Body of pancreas (tissue), 4 donors: ENCODE measurements at regions not wholly inside any gene's neighbourhood (a gene's known extent, or its start where the extent isn't known, plus 50 kb on each side); places are given as distances from the start of the nearest gene placed in this dataset.

ENCODE experiments used
- ATAC-seq: fragments of 150-250 bp; one replicate; pipeline ENCODE4 v1.9.1; 2016
- DNase-seq, 4 donors: peaks; one replicate each; pipeline ENCODE4 v3.0.0-alpha.2; 2019
- H3K27ac ChIP-seq, 4 donors: fragments of 200-600 bp; sonication (generic); 1 replicate in 3 of 4; 2 replicates in 1 of 4; pipeline versions ENCODE4 v1.5.1 to v1.6.1; 2016 to 2019; ENCODE audit warnings: mild to moderate bottlenecking in 1 of 4, mixed read lengths in 1 of 4, moderate library complexity in 1 of 4
- H3K27me3 ChIP-seq, 2 donors: fragments of 200-600 bp; sonication (generic); one replicate each; pipeline ENCODE4 v1.6.0; 2016; ENCODE audit warnings: mild to moderate bottlenecking in 1 of 2
- H3K36me3 ChIP-seq, 2 donors: fragments of 200-600 bp; sonication (generic); replicated peaks in 1 of 2; 2 replicates each; pipeline ENCODE4 v1.5.1; 2016; ENCODE audit warnings: low read depth in 2 of 2; ENCODE audit not compliant: insufficient read depth in 1 of 2
- H3K4me1 ChIP-seq: fragments of 200-600 bp; sonication (generic); one replicate; pipeline ENCODE4 v1.6.0; 2016
- H3K4me3 ChIP-seq, 2 donors: fragments of 200-600 bp; sonication (generic); 1 replicate in 1 of 2; 2 replicates in 1 of 2; pipeline ENCODE4 v1.5.1; 2016 to 2019
- H3K9me3 ChIP-seq, 3 donors: fragments of 200-600 bp; sonication (generic); 1 replicate in 2 of 3; 2 replicates in 1 of 3; pipeline ENCODE4 v1.5.1; 2016
- POLR2A ChIP-seq, 3 donors: fragments of 450-650 bp; IDR thresholded peaks; one replicate each; pipeline ENCODE4 v1.6.1; 2016; ENCODE audit warnings: antibody characterized with exemption in 3 of 3, mild to moderate bottlenecking in 2 of 3
- WGBS, 2 donors: methylation state at CpG; one replicate each; pipeline ENCODE4 v1.1.5; 2017; 5-methylcytosine and 5-hydroxymethylcytosine counted together
- intact Hi-C: fragments of 100-400 bp; cut with DNase I; formaldehyde crosslinking; loops from one replicate; pipeline ENCODE4 v1.15.1; 2023
- TF ChIP-seq, protein P1 (sequence below), 7 experiments: fragments of 450-650 bp in 4 of 7; fragments of 200-600 bp in 3 of 7; sonication (generic) in 3 of 7; IDR thresholded peaks; one replicate each; pipeline ENCODE4 v1.5.1; 2016 to 2019; ENCODE audit warnings: antibody characterized with exemption in 7 of 7

- ATAC-seq, result no peak
- no peak overlapping the region for H3K27ac ChIP-seq
- no peak for TF ChIP-seq POLR2A (IDR thresholded peaks at IDR 0.05)
- TF ChIP-seq, protein P1, sequence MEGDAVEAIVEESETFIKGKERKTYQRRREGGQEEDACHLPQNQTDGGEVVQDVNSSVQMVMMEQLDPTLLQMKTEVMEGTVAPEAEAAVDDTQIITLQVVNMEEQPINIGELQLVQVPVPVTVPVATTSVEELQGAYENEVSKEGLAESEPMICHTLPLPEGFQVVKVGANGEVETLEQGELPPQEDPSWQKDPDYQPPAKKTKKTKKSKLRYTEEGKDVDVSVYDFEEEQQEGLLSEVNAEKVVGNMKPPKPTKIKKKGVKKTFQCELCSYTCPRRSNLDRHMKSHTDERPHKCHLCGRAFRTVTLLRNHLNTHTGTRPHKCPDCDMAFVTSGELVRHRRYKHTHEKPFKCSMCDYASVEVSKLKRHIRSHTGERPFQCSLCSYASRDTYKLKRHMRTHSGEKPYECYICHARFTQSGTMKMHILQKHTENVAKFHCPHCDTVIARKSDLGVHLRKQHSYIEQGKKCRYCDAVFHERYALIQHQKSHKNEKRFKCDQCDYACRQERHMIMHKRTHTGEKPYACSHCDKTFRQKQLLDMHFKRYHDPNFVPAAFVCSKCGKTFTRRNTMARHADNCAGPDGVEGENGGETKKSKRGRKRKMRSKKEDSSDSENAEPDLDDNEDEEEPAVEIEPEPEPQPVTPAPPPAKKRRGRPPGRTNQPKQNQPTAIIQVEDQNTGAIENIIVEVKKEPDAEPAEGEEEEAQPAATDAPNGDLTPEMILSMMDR (IDR thresholded peaks at IDR 0.05), result no peak
- H3K27me3 ChIP-seq, result no peaks in the 10 kb centered on the region
- no peaks in the 10 kb centered on the region for H3K4me1 ChIP-seq
- H3K9me3 ChIP-seq, result no peaks in the 10 kb centered on the region
- H3K36me3 ChIP-seq, result no peaks in the 10 kb centered on the region
- H3K4me3 ChIP-seq, result no peak overlapping the region
- intact Hi-C loops, result no loop called here
- DNase-seq, result no peak
These were observed 66.1 kb upstream of the CDC42EP3 start for GRCh38 chr2:37737507-37737906.

GRCh38 chr2:37738266-37738885 is 66.9 kb upstream of the CDC42EP3 start:
- Histone ChIP-seq H3K36me3 (no peaks in the 10 kb centered on the region), H3K27me3 (no peaks in the 10 kb centered on the region), H3K4me1 (no peaks in the 10 kb centered on the region), H3K4me3 (no peak overlapping the region), H3K9me3 (no peaks in the 10 kb centered on the region), H3K27ac (no peak overlapping the region)
- TF ChIP-seq, protein P1 (IDR thresholded peaks at IDR 0.05), result no peak
- TF ChIP-seq POLR2A (IDR thresholded peaks at IDR 0.05), result no peak
- ATAC-seq (no peak), DNase-seq (no peak)
- intact Hi-C loops, result no loop called here
- 61 to 77% methylated on average over 5 of the region's 5 CpGs for WGBS, 2 donors

- Histone ChIP-seq H3K27me3 (no peaks in the 10 kb centered on the region), H3K4me1 (no peaks in the 10 kb centered on the region), H3K36me3 (no peaks in the 10 kb centered on the region), H3K4me3 (no peak overlapping the region), H3K9me3 (no peaks in the 10 kb centered on the region), H3K27ac (no peak overlapping the region)
- no peak for DNase-seq
- intact Hi-C loops, result no loop called here
- no peak for ATAC-seq
- TF ChIP-seq, protein P1 (IDR thresholded peaks at IDR 0.05), result no peak
- TF ChIP-seq POLR2A (IDR thresholded peaks at IDR 0.05), result no peak
- WGBS, 2 donors, result 90% methylated on average over 4 of the region's 4 CpGs
These were observed 67.7 kb upstream of the CDC42EP3 start for GRCh38 chr2:37739153-37739552.

DNA sequence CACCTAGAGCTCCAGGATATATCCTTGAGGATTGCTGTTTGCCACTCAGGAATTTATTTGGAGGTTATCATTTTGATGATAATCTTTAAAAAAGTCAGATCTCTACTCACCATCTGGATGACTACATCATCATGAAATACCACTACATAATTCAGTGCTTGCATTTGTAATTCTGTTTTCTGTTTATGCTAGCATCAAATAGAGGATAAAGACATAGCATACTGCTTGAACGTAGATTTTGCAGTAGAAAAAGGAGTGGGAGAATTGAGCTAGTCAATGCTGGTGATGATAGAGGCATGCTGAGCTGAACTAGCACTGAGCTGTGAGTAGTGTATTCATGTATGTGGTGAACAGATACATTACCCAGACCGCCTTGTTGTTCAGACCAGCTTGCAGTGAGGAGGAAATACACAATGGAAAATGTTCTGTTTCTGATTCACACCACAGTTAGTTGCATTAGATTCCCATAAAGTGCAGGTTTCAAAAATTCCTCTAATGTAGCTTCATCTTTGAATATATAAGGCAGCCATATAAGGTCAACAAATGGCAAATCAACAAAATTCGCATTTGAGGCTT is 68.8 kb upstream of the CDC42EP3 start:
- H3K4me3 ChIP-seq, result no peak overlapping the region
- no peak for TF ChIP-seq POLR2A (IDR thresholded peaks at IDR 0.05)
- TF ChIP-seq, protein P1 (IDR thresholded peaks at IDR 0.05), result no peak
- DNase-seq (no peak), ATAC-seq (no peak)
- no peaks in the 10 kb centered on the region for H3K27me3 ChIP-seq
- H3K36me3 ChIP-seq, result no peaks in the 10 kb centered on the region
- H3K4me1 ChIP-seq, result no peaks in the 10 kb centered on the region
- no peaks in the 10 kb centered on the region for H3K9me3 ChIP-seq
- WGBS, 2 donors, result 80 to 83% methylated on average over 3 of the region's 3 CpGs
- intact Hi-C loops, result no loop called here
- H3K27ac ChIP-seq, result no peak overlapping the region

DNA sequence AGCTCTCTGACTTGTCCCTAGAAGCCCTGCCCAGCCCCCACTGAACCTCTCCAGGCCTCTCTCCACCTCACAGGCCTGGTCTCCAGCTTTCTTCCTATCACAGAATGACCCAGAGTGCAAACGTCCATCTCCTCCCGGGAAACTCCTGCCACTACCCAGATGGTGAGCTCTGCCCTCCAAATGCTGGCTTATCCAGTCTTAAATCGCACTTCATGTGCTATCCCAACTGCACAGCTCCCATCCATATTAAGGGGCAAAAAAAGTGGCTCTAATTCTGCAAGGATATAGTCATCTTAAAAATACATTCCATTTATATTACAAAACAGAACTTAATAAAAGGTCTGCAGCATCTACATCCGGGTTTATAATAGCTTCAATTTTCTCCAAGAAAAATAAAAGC is 70.8 kb upstream of the CDC42EP3 start:
- TF ChIP-seq, protein P1 (IDR thresholded peaks at IDR 0.05), result no peak
- no peak for DNase-seq
- no peak for ATAC-seq
- Histone ChIP-seq H3K27me3 (no peaks in the 10 kb centered on the region), H3K9me3 (no peaks in the 10 kb centered on the region), H3K36me3 (no peaks in the 10 kb centered on the region), H3K27ac (no peak overlapping the region), H3K4me1 (no peaks in the 10 kb centered on the region), H3K4me3 (no peak overlapping the region)
- WGBS, 2 donors, result 47 to 54% methylated on average over 4 of the region's 4 CpGs
- intact Hi-C loops, result no loop called here
